T47D (cell line): ENCODE measurements at regions not wholly inside any gene's neighbourhood (a gene's known extent, or its start where the extent isn't known, plus 50 kb on each side); places are given as distances from the start of the nearest gene placed in this dataset.
A peak's percentile ranks its signal among the peaks of the same experiment; 100 is the strongest.

Source experiments
- DNase-seq, 2 experiments: peaks; one replicate each; pipeline versions ENCODE4 v3.0.0 to v3.0.0-alpha.2; 2011 to 2012; ENCODE audit warnings: low read depth in 1 of 2, low spot score in 1 of 2
- JUND ChIP-seq: IDR thresholded peaks from 2 replicates; pipeline ENCODE4 v1.6.1; 2012; ENCODE audit warnings: low read depth
- in situ Hi-C: cut with HindIII; loops from 2 replicates; pipeline ENCODE4 v1.10.0; 2016; ENCODE audit warnings: low sequenced_read_pairs, low pct_unique_long_range_greater_than_20kb

- no peak for DNase-seq
- TF ChIP-seq JUND = no peak
Measured at GRCh38 chr4:120177603-120178002, 111.0 kb upstream of the MAD2L1 start.

GRCh38 chr4:120175272-120175671, 108.6 kb upstream of the MAD2L1 start:
- in situ Hi-C loops = no loop called here
- no peak for TF ChIP-seq JUND
- DNase-seq = no peak

More at GRCh38 chr4:120177603-120178002, 111.0 kb upstream of the MAD2L1 start:
- in situ Hi-C loops = no loop called here

GRCh38 chr4:120163895-120164294, 97.2 kb upstream of the MAD2L1 start:
- no peak for DNase-seq
- TF ChIP-seq JUND = no peak
- in situ Hi-C loops = no loop called here

- DNase-seq = no peak
- in situ Hi-C loops = no loop called here
- TF ChIP-seq JUND = no peak
Measured at GRCh38 chr4:120158841-120159463, 92.3 kb upstream of the MAD2L1 start.

- peak in 1 of 2 experiments; percentile 9 for DNase-seq
- TF ChIP-seq JUND = no peak
- in situ Hi-C loops = no loop called here
Measured at GRCh38 chr4:120158046-120158445, 91.4 kb upstream of the MAD2L1 start.

GRCh38 chr4:120156120-120156718, 89.6 kb upstream of the MAD2L1 start:
- no peak for TF ChIP-seq JUND
- in situ Hi-C loops = no loop called here
- peak in 1 of 2 experiments; percentile 73 for DNase-seq

GRCh38 chr4:120155287-120155686, 88.6 kb upstream of the MAD2L1 start:
- no peak for TF ChIP-seq JUND
- DNase-seq = no peak
- in situ Hi-C loops = no loop called here

- no peak for TF ChIP-seq JUND
- in situ Hi-C loops = no loop called here
Measured at GRCh38 chr4:120144634-120145033, 78.0 kb upstream of the MAD2L1 start.

GRCh38 chr4:120144041-120144440, 77.4 kb upstream of the MAD2L1 start:
- in situ Hi-C loops = no loop called here
- TF ChIP-seq JUND = no peak
- DNase-seq = no peak

More at GRCh38 chr4:120144634-120145033, 78.0 kb upstream of the MAD2L1 start:
- DNase-seq = no peak

GRCh38 chr4:120139392-120139791, 72.7 kb upstream of the MAD2L1 start:
- no peak for DNase-seq
- no peak for TF ChIP-seq JUND
- in situ Hi-C loops = no loop called here

- no peak for TF ChIP-seq JUND
- DNase-seq = no peak
- in situ Hi-C loops = no loop called here
Measured at GRCh38 chr4:120132935-120133334, 66.3 kb upstream of the MAD2L1 start.

GRCh38 chr4:120130786-120131185, 64.1 kb upstream of the MAD2L1 start:
- TF ChIP-seq JUND = no peak
- DNase-seq = no peak
- in situ Hi-C loops = no loop called here
